ENCODE measurements at regions not wholly inside any gene's neighbourhood (a gene's known extent, or its start where the extent isn't known, plus 50 kb on each side); places are given as distances from the start of the nearest gene placed in this dataset.

GRCh38 chr14:43252866-43253265, 1254.2 kb downstream of the FSCB start:
- no peak for ATAC-seq
- Histone ChIP-seq H3K4me3 (no peak overlapping the region), H3K9me3 (peaks cover 0 to 3% of the 10 kb centered on the region in 2 donors), H3K4me1 (no peaks in the 10 kb centered on the region), H3K36me3 (no peaks in the 10 kb centered on the region), H3K27ac (no peak overlapping the region), H3K27me3 (no peaks in the 10 kb centered on the region)
- intact Hi-C loops (cut with DNase I) = no loop called here
- DNase-seq = no peak
- TF ChIP-seq, protein P1, sequence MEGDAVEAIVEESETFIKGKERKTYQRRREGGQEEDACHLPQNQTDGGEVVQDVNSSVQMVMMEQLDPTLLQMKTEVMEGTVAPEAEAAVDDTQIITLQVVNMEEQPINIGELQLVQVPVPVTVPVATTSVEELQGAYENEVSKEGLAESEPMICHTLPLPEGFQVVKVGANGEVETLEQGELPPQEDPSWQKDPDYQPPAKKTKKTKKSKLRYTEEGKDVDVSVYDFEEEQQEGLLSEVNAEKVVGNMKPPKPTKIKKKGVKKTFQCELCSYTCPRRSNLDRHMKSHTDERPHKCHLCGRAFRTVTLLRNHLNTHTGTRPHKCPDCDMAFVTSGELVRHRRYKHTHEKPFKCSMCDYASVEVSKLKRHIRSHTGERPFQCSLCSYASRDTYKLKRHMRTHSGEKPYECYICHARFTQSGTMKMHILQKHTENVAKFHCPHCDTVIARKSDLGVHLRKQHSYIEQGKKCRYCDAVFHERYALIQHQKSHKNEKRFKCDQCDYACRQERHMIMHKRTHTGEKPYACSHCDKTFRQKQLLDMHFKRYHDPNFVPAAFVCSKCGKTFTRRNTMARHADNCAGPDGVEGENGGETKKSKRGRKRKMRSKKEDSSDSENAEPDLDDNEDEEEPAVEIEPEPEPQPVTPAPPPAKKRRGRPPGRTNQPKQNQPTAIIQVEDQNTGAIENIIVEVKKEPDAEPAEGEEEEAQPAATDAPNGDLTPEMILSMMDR (IDR thresholded peaks at IDR 0.05) = no peak

GRCh38 chr14:43249591-43249990, 1257.5 kb downstream of the FSCB start:
- H3K36me3 ChIP-seq = no peaks in the 10 kb centered on the region
- no peak overlapping the region for H3K27ac ChIP-seq
- H3K4me1 ChIP-seq = no peaks in the 10 kb centered on the region
- DNase-seq (no peak), ATAC-seq (no peak)
- intact Hi-C loops (cut with DNase I) = no loop called here
- H3K4me3 ChIP-seq = no peak overlapping the region
- H3K9me3 ChIP-seq = peaks cover 0 to 10% of the 10 kb centered on the region in 2 donors
- TF ChIP-seq, protein P1 (IDR thresholded peaks at IDR 0.05) = no peak
- H3K27me3 ChIP-seq = no peaks in the 10 kb centered on the region

- TF ChIP-seq, protein P1 (IDR thresholded peaks at IDR 0.05) = no peak
- no peaks in the 10 kb centered on the region for H3K4me1 ChIP-seq
- H3K9me3 ChIP-seq = peaks cover 0 to 10% of the 10 kb centered on the region in 2 donors
- no peak for DNase-seq
- H3K4me3 ChIP-seq = no peak overlapping the region
- intact Hi-C loops (cut with DNase I) = no loop called here
- no peaks in the 10 kb centered on the region for H3K36me3 ChIP-seq
- no peaks in the 10 kb centered on the region for H3K27me3 ChIP-seq
- ATAC-seq = no peak
- no peak overlapping the region for H3K27ac ChIP-seq
Observed at GRCh38 chr14:43249116-43249515, 1258.0 kb downstream of the FSCB start.

GRCh38 chr14:43247877-43248276, 1259.2 kb downstream of the FSCB start:
- ATAC-seq = no peak
- H3K4me1 ChIP-seq = no peaks in the 10 kb centered on the region
- intact Hi-C loops (cut with DNase I) = no loop called here

DNA sequence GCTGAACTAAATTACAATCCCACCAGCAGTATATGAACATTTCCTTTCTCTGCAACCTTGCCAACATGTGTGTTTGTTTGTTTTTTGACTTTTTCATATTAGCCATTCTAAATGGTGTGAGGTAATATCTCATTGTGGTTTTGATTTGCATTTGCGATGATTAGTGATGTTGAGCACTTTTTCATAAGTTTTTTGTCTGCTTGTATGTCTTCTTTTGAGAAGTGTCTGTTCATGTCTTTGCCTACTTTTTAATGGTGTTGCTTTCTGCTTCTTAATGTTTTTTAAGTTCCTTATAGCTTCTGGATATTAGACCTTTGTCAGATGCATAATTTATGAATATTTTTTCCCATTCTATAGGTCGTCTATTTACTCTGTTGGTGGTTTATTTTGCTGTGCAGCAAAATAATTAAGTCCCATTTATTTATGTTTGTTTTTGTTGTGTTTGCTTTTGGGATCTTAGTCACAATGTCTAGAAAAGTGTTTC, 1262.9 kb downstream of the FSCB start:
- peaks cover 0 to 7% of the 10 kb centered on the region in 2 donors for H3K9me3 ChIP-seq
- intact Hi-C loops (cut with DNase I) = no loop called here
- TF ChIP-seq, protein P1 (IDR thresholded peaks at IDR 0.05) = no peak
- no peak overlapping the region for H3K27ac ChIP-seq
- DNase-seq = no peak
- no peaks in the 10 kb centered on the region for H3K4me1 ChIP-seq
- no peaks in the 10 kb centered on the region for H3K27me3 ChIP-seq
- no peaks in the 10 kb centered on the region for H3K36me3 ChIP-seq
- H3K4me3 ChIP-seq = no peak overlapping the region
- ATAC-seq = no peak

More at GRCh38 chr14:43247877-43248276, 1259.2 kb downstream of the FSCB start:
- Histone ChIP-seq H3K9me3 (peaks cover 0 to 7% of the 10 kb centered on the region in 2 donors), H3K36me3 (no peaks in the 10 kb centered on the region), H3K4me3 (no peak overlapping the region), H3K27ac (no peak overlapping the region), H3K27me3 (no peaks in the 10 kb centered on the region)
- TF ChIP-seq, protein P1 (IDR thresholded peaks at IDR 0.05) = no peak
- DNase-seq = no peak
